Breast epithelium (tissue), 4 donors: ENCODE measurements at regions not wholly inside any gene's neighbourhood (a gene's known extent, or its start where the extent isn't known, plus 50 kb on each side); places are given as distances from the start of the nearest gene placed in this dataset.

Experiments used
- DNase-seq, 2 donors: peaks; one replicate each; pipeline ENCODE4 v3.0.0-alpha.2; 2019; ENCODE audit warnings: low spot score in 2 of 2
- H3K27ac ChIP-seq, 2 donors: fragments of 200-600 bp; sonication (generic) in 1 of 2; one replicate each; pipeline ENCODE4 v1.5.1; 2016 to 2019; ENCODE audit warnings: mild to moderate bottlenecking in 1 of 2
- H3K27me3 ChIP-seq, 2 donors: fragments of 200-600 bp; sonication (generic) in 1 of 2; one replicate each; pipeline versions ENCODE4 v1.5.1 to v1.6.0; 2017 to 2019; ENCODE audit warnings: control low read depth in 1 of 2, mild to moderate bottlenecking in 1 of 2
- H3K36me3 ChIP-seq: fragments of 200-600 bp; one replicate; pipeline ENCODE4 v1.5.1; 2019
- H3K4me1 ChIP-seq, 2 donors: fragments of 200-600 bp; sonication (generic); one replicate each; pipeline ENCODE4 v1.5.1; 2016 to 2019; ENCODE audit warnings: control low read depth in 1 of 2
- H3K4me3 ChIP-seq, 3 donors: fragments of 200-600 bp; sonication (generic); 1 replicate in 2 of 3; 2 replicates in 1 of 3; pipeline ENCODE4 v1.5.1; 2016 to 2019; ENCODE audit warnings: mild to moderate bottlenecking in 3 of 3, moderate library complexity in 2 of 3
- H3K9me3 ChIP-seq, 2 donors: fragments of 200-600 bp; sonication (generic) in 1 of 2; one replicate each; pipeline ENCODE4 v1.5.1; 2016 to 2019; ENCODE audit warnings: control low read depth in 1 of 2
- POLR2A ChIP-seq: fragments of 450-650 bp; IDR thresholded peaks from one replicate; pipeline ENCODE4 v1.6.1; 2016; ENCODE audit warnings: antibody characterized with exemption, mild to moderate bottlenecking, moderate library complexity
- POLR2AphosphoS5 ChIP-seq, 3 donors: sonication (generic); formaldehyde crosslinking; IDR thresholded peaks; one replicate each; pipeline ENCODE4 v1.6.1; 2017; ENCODE audit warnings: antibody characterized with exemption in 3 of 3
- intact Hi-C: fragments of 100-400 bp; cut with DNase I; formaldehyde crosslinking; loops from one replicate; pipeline ENCODE4 v1.15.1; 2023; ENCODE audit warnings: low total_unique reads
- TF ChIP-seq, protein P1 (sequence below), 3 donors: fragments of 450-650 bp; IDR thresholded peaks; one replicate each; pipeline ENCODE4 v1.5.1; 2016 to 2017; ENCODE audit warnings: antibody characterized with exemption in 3 of 3, mild to moderate bottlenecking in 3 of 3, moderate library complexity in 3 of 3

DNA sequence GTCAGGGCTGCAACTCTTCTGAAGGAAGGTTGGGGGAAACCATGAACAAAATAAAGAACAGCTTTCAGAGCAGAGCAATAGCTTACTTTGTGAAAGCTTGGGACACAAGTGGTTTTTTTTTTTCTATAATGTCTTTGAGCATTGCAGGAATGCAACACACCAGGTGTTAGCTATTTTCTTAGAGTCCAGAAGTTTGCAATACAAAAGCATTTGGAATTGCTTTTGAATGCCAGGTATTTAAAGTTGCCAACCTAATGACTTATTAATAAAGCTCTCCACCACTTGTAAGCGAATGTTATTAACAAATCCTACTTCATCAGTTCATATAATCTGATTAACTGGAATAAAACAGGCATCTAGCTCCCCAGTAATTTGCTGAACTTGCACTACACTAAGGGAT lies 172.6 kb downstream of the NUFIP1 start:
- Histone ChIP-seq H3K4me1 (no peaks in the 10 kb centered on the region), H3K27ac (no peak overlapping the region), H3K4me3 (no peak overlapping the region), H3K27me3 (no peaks in the 10 kb centered on the region), H3K9me3 (no peaks in the 10 kb centered on the region), H3K36me3 (no peaks in the 10 kb centered on the region)
- intact Hi-C loops = no loop called here
- DNase-seq = no peak
- TF ChIP-seq, protein P1, sequence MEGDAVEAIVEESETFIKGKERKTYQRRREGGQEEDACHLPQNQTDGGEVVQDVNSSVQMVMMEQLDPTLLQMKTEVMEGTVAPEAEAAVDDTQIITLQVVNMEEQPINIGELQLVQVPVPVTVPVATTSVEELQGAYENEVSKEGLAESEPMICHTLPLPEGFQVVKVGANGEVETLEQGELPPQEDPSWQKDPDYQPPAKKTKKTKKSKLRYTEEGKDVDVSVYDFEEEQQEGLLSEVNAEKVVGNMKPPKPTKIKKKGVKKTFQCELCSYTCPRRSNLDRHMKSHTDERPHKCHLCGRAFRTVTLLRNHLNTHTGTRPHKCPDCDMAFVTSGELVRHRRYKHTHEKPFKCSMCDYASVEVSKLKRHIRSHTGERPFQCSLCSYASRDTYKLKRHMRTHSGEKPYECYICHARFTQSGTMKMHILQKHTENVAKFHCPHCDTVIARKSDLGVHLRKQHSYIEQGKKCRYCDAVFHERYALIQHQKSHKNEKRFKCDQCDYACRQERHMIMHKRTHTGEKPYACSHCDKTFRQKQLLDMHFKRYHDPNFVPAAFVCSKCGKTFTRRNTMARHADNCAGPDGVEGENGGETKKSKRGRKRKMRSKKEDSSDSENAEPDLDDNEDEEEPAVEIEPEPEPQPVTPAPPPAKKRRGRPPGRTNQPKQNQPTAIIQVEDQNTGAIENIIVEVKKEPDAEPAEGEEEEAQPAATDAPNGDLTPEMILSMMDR (IDR thresholded peaks at IDR 0.05) = no peak
- TF ChIP-seq POLR2AphosphoS5 (IDR thresholded peaks at IDR 0.05) (no peak), POLR2A (no peak)

DNA sequence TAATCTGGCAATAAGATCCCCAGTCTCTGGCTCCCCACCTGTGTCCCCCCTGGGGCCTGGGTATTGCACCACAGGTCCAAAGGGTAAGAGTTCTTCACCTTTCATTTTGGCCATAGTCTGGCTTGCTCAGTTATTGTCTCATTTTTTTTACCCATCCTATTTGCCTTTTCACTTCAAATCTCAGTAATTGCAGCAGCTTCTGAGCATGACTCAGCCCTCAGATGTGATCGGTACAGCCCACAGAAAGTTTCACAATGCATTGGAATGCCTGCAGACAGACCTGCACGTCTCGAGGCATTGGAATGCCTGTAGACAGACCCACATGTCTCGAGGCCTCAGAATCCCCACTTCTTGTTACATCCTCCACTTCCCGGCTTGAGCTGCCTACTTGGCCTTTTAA lies 173.6 kb downstream of the NUFIP1 start:
- DNase-seq = peak in 1 of 2 donors; percentile 86
- H3K4me1 ChIP-seq = no peaks in the 10 kb centered on the region
- H3K36me3 ChIP-seq = no peaks in the 10 kb centered on the region
- no peaks in the 10 kb centered on the region for H3K27me3 ChIP-seq
- TF ChIP-seq POLR2AphosphoS5 (IDR thresholded peaks at IDR 0.05) = peak in 2 of 3 donors; percentile 33 to 68
- no peak for TF ChIP-seq POLR2A
- TF ChIP-seq, protein P1 (IDR thresholded peaks at IDR 0.05) = no peak
- H3K4me3 ChIP-seq = no peak overlapping the region
- peak overlapping the region; percentile 33 to 59 for H3K27ac ChIP-seq
- intact Hi-C loops = no loop called here
- H3K9me3 ChIP-seq = no peaks in the 10 kb centered on the region

DNA sequence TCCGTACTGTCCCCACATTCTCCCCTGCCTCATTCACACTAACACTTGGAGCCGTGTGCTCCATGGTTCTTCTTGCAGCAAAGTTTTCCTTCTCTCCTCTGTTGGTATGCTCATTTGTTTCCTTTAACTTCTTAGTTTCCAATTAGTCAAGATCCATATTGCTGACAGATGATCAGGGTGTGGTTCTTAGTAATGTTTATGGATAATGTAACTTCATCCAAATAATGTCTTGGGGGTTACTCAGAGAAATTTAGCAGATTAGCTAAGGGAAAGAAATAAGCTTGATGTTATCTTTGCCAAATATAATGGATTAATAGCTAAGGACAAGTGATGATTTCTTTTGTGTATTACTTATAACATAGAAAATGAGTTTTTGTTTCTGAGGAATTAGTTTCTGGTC lies 174.4 kb downstream of the NUFIP1 start:
- intact Hi-C loops = no loop called here
- no peaks in the 10 kb centered on the region for H3K27me3 ChIP-seq
- H3K4me1 ChIP-seq = no peaks in the 10 kb centered on the region
- H3K27ac ChIP-seq = no peak overlapping the region
- no peaks in the 10 kb centered on the region for H3K9me3 ChIP-seq
- no peak overlapping the region for H3K4me3 ChIP-seq
- TF ChIP-seq, protein P1 (IDR thresholded peaks at IDR 0.05) = no peak
- TF ChIP-seq POLR2A (no peak), POLR2AphosphoS5 (IDR thresholded peaks at IDR 0.05) (no peak)
- H3K36me3 ChIP-seq = no peaks in the 10 kb centered on the region
- DNase-seq = no peak

DNA sequence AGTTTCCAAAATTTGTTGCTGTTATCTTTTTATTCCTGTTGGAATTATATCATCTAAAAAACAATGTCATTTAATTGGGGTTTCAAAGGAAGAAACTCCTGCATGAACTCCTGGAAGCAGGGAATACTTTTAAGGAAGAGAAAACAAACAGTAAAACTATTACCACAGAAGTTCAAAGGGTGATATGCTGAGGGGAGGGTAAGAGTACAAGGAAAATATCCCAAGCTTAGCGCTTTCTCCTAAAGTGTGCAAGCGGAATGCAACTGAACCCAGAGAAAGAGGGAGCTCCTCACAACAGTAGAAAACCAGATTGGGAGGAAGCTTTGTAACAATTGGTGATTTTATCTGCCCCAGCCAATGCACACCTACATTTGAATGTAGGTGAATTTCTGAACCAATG lies 175.1 kb downstream of the NUFIP1 start:
- Histone ChIP-seq H3K27ac (no peak overlapping the region), H3K36me3 (no peaks in the 10 kb centered on the region), H3K4me1 (no peaks in the 10 kb centered on the region), H3K4me3 (no peak overlapping the region), H3K27me3 (no peaks in the 10 kb centered on the region), H3K9me3 (no peaks in the 10 kb centered on the region)
- intact Hi-C loops = no loop called here
- DNase-seq = no peak
- TF ChIP-seq, protein P1 (IDR thresholded peaks at IDR 0.05) = no peak
- no peak for TF ChIP-seq POLR2A
- no peak for TF ChIP-seq POLR2AphosphoS5 (IDR thresholded peaks at IDR 0.05)

DNA sequence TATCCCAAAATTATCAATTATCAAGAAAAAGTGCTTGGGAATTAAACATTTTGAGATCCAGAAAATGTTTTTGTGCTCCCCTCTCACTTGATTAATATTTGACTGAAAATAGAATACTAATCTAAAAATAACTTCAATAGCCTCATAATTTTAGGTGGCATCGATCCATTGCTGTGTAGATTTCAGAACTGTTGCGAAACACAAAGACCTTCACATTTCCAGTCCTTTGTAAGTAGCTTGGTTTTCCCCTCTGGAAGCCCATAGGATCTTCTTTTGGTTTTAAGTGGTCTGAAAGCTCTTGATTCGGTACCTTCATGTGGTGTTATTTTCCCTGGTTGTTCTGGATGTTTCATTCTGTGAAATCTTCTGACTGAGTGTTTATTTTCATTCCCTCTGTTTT lies 176.5 kb downstream of the NUFIP1 start:
- no peak overlapping the region for H3K27ac ChIP-seq
- no peaks in the 10 kb centered on the region for H3K36me3 ChIP-seq
- intact Hi-C loops = no loop called here
- H3K4me1 ChIP-seq = no peaks in the 10 kb centered on the region
- no peaks in the 10 kb centered on the region for H3K9me3 ChIP-seq
- TF ChIP-seq, protein P1 (IDR thresholded peaks at IDR 0.05) = no peak
- TF ChIP-seq POLR2A (no peak), POLR2AphosphoS5 (IDR thresholded peaks at IDR 0.05) (no peak)
- no peak for DNase-seq
- H3K27me3 ChIP-seq = no peaks in the 10 kb centered on the region
- H3K4me3 ChIP-seq = no peak overlapping the region
